ENCODE measurements at regions not wholly inside any gene's neighbourhood (a gene's known extent, or its start where the extent isn't known, plus 50 kb on each side); places are given as distances from the start of the nearest gene placed in this dataset.

DNA sequence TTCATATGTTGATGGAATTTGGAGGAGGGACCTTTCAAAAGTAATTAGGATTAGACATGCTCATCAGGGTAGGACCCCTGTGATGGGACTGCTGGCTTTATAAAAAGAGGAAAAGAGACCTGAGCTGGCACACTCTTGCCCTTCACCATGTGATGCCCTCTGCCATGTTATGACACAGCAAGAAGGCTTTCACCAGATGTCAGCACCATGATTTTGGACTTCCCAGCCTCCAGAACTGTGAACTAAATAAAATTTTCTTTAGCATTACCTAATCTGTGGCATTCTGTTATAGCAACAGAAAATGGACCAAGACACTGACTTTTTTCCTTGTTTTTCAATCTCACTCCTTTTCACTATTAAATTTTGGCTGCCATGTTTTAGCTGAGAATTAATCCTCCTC lies 105.0 kb upstream of the TMPO start:
- Histone ChIP-seq H3K27me3 (ENCODE audit: control insufficient read depth in 2 of 2, insufficient read depth in 2 of 2, low read length in 2 of 2) (no peaks in the 10 kb centered on the region), H3K4me1 (replicated peaks in 1 of 2; ENCODE audit: control insufficient read depth in 2 of 2, insufficient read depth in 2 of 2, low read length in 2 of 2) (no peaks in the 10 kb centered on the region), H3K9ac (ENCODE audit: insufficient read depth in 1 of 2, low read depth in 2 of 2, low read length in 2 of 2) (no peak overlapping the region), H3K36me3 (ENCODE audit: control insufficient read depth, insufficient read depth, low read length) (no peaks in the 10 kb centered on the region), H3K4me2 (ENCODE audit: insufficient read depth, low read length) (no peak overlapping the region), H3K79me2 (ENCODE audit: control insufficient read depth, insufficient read depth, low read length) (no peaks in the 10 kb centered on the region), H3K4me3 (no peak overlapping the region), H4K20me1 (replicated peaks; ENCODE audit: control insufficient read depth, insufficient read depth, low read length) (no peaks in the 10 kb centered on the region), H3K27ac (ENCODE audit: extremely low read depth, low read depth, low read length) (no peak overlapping the region), H2AFZ (ENCODE audit: low read depth, low read length) (no peak overlapping the region), H3K9me3 (replicated peaks; ENCODE audit: control insufficient read depth, insufficient read depth, low read depth, low read length) (no peaks in the 10 kb centered on the region; the same call in 1 of the 2 replicates), H3K9me1 (ENCODE audit: control insufficient read depth, insufficient read depth, low read length) (no peaks in the 10 kb centered on the region)
- BruUV-seq (replicated peaks) = no TSS peak
- DNase-seq (ENCODE audit: extremely low read depth in 1 of 4, low spot score in 3 of 4) (no peak), ATAC-seq (no peak), FAIRE-seq (no peak)
- intact Hi-C loops (cut with micrococcal nuclease) = loop anchor here (10.0 kb wide), 1 partner anchor 334 kb away; no protein-coding TSS in a partner anchor
- POLR2A ChIA-PET = no interaction called here
- CTCF ChIA-PET (ENCODE audit: low intra/inter-chr PET ratio) = no interaction called here
- in situ Hi-C loops (cut with MboI) = loop anchor here (25.0 kb wide), 1 partner anchor 577 kb away; no protein-coding TSS in a partner anchor
- TF ChIP-seq, protein P1, sequence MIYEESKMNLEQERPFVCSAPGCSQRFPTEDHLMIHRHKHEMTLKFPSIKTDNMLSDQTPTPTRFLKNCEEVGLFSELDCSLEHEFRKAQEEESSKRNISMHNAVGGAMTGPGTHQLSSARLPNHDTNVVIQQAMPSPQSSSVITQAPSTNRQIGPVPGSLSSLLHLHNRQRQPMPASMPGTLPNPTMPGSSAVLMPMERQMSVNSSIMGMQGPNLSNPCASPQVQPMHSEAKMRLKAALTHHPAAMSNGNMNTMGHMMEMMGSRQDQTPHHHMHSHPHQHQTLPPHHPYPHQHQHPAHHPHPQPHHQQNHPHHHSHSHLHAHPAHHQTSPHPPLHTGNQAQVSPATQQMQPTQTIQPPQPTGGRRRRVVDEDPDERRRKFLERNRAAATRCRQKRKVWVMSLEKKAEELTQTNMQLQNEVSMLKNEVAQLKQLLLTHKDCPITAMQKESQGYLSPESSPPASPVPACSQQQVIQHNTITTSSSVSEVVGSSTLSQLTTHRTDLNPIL (CRISPR knock-in tag; IDR thresholded peaks at IDR 0.05) = no peak
- no peak for TF ChIP-seq RAD21 (CRISPR knock-in tag; conservative IDR thresholded peaks at IDR 0.05 in 1 of 2, IDR thresholded peaks at IDR 0.05 in 1 of 2)
- TF ChIP-seq ZFX (CRISPR knock-in tag; IDR thresholded peaks at IDR 0.05) = no peak
- TF ChIP-seq HBP1 (CRISPR knock-in tag; IDR thresholded peaks at IDR 0.05) = no peak
- TF ChIP-seq, protein P2, sequence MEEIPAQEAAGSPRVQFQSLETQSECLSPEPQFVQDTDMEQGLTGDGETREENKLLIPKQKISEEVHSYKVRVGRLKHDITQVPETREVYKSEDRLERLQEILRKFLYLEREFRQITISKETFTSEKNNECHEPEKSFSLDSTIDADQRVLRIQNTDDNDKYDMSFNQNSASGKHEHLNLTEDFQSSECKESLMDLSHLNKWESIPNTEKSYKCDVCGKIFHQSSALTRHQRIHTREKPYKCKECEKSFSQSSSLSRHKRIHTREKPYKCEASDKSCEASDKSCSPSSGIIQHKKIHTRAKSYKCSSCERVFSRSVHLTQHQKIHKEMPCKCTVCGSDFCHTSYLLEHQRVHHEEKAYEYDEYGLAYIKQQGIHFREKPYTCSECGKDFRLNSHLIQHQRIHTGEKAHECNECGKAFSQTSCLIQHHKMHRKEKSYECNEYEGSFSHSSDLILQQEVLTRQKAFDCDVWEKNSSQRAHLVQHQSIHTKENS (CRISPR knock-in tag; IDR thresholded peaks at IDR 0.05) = no peak
- no peak for TF ChIP-seq ZNF395 (CRISPR knock-in tag; IDR thresholded peaks at IDR 0.05)
- no peak for TF ChIP-seq MITF (IDR thresholded peaks at IDR 0.05)
- TF ChIP-seq, protein P3, sequence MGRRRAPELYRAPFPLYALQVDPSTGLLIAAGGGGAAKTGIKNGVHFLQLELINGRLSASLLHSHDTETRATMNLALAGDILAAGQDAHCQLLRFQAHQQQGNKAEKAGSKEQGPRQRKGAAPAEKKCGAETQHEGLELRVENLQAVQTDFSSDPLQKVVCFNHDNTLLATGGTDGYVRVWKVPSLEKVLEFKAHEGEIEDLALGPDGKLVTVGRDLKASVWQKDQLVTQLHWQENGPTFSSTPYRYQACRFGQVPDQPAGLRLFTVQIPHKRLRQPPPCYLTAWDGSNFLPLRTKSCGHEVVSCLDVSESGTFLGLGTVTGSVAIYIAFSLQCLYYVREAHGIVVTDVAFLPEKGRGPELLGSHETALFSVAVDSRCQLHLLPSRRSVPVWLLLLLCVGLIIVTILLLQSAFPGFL (CRISPR knock-in tag; IDR thresholded peaks at IDR 0.05) = no peak
- no peak for TF ChIP-seq ZNF408 (CRISPR knock-in tag; IDR thresholded peaks at IDR 0.05; ENCODE audit: low read depth)
- TF ChIP-seq, protein P4, sequence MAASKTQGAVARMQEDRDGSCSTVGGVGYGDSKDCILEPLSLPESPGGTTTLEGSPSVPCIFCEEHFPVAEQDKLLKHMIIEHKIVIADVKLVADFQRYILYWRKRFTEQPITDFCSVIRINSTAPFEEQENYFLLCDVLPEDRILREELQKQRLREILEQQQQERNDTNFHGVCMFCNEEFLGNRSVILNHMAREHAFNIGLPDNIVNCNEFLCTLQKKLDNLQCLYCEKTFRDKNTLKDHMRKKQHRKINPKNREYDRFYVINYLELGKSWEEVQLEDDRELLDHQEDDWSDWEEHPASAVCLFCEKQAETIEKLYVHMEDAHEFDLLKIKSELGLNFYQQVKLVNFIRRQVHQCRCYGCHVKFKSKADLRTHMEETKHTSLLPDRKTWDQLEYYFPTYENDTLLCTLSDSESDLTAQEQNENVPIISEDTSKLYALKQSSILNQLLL (CRISPR knock-in tag; IDR thresholded peaks at IDR 0.05; ENCODE audit: borderline replicate concordance) = no peak

Data from K562 (cell line).